NCI-H1436 (cell line): ENCODE measurements at regions not wholly inside any gene's neighbourhood (a gene's known extent, or its start where the extent isn't known, plus 50 kb on each side); places are given as distances from the start of the nearest gene placed in this dataset.
"Not testable (repeated sequence)": the region's sequence is repeated elsewhere in the genome, so short reads cannot be mapped to it uniquely, and the experiment has no call there.

Experiments
- DNase-seq: peaks from one replicate; lab custom pipeline; 2025; lab: John Stamatoyannopoulos, UW

DNA sequence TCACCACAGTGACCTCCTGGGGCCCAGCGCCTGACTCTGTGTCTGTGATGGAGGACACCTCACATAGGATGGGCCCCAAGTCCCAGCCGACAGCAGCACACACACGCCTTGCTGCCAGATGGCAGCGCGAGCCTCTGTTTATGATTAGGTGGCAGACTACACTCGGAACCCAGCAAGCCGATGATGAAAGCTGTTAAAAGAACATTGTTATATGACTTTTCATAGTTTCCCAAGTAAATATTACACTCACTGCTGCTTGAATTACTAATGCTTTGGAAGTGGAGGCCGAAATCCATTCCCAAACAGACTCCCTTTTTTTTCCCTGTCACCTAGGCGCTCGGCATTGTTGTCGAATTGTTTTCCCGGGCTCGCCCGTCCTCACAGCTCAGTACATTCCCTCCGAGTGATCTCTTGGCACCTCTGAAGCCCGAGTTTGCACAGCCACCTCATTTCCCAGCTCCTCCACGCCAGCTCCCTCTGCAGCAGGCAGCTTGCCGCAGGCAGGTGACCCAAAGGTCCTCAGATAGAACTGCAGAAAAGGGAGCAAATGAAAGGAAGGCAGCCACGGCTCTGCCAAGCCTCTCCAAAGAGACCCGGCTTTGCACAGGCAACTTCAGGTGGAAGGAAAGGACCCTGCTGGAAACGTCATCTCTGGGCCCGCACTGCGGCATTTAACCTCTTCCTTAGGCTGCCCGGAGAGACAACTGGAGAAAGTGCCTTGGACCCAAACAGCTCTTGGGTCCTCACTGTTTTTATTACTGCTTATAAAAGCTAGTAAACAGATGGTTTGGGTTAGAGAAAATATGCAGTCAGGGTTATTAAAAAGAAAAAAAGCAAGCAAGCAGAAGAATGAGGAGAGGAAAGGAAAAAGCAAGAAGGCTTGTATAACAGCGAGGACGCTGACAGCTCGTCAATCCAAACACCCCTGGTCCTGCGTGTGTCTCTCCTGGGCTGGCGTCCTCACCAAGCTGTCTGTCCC is 72.2 kb upstream of the SLC25A33 start:
- no peak for DNase-seq

DNA sequence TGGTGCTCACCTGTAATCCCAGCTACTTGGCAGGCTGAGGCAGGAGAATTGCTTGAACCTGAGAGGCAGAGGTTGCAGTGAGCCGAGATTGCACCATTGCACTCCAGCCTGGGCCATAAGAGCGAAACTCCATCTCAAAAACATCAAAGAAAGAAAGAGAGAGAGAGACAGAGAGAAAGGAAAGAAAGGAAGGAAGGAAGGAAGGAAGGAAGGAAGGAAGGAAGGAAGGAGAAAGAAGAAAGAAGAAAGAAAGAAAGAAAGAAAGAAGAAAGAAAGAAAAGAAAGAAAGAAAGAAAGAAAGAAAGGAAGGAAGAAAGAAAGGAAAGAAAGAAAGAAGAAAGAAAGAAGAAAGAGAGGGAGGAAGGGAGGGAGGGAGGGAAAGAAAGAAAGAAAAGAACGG is 69.4 kb upstream of the SLC25A33 start:
- not testable (repeated sequence) for DNase-seq

DNA sequence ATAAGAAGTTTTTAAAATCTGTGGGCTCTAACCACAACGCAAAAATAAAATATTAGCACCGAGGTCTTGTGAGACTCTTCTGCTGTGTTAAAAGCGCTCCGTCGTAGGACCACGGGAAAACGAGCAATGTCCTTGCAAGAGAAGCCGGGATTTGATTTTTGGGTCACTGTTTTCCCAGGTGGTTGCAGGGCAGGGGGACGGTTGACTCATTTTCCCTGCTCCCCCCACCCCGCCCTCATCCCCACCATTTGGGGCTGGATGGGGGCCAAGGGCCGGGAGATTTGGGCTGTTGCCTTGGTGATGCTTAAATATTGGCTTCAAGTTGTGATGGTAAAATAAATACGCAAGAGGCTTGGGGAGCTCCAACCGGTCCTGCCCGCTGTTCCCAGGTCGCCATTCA is 67.6 kb upstream of the SLC25A33 start:
- no peak for DNase-seq

DNA sequence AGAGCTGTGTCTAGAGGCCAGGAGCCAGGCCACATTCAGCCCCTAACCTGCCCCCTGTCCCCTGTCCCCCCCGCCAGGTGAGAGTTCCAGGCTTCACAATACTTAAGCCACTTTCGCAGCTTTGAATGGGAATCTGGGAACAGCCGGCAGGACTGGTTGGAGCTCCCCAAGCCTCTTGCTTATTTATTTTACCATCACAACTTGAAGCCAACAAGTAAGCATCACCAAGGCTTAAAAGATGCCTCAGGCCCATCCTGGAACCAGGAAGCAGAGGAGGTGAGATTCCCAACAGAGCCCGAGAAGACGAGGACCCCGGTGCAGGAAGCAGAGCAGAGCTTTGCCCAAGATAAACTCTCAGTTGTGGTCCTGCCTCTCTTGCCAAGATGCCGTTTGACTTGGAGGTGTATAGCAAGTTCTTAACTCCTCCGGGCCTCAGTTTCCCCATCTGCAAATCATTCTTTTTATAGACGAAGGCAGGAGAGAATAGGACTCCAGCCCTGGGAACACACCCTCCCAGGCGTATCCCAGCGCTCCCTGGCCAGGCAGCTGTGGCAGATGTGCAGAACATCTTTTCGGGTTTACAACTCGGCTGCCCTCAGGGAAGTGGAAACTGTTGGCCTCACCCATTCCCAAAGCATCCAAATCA is 66.8 kb upstream of the SLC25A33 start:
- DNase-seq: no peak

DNA sequence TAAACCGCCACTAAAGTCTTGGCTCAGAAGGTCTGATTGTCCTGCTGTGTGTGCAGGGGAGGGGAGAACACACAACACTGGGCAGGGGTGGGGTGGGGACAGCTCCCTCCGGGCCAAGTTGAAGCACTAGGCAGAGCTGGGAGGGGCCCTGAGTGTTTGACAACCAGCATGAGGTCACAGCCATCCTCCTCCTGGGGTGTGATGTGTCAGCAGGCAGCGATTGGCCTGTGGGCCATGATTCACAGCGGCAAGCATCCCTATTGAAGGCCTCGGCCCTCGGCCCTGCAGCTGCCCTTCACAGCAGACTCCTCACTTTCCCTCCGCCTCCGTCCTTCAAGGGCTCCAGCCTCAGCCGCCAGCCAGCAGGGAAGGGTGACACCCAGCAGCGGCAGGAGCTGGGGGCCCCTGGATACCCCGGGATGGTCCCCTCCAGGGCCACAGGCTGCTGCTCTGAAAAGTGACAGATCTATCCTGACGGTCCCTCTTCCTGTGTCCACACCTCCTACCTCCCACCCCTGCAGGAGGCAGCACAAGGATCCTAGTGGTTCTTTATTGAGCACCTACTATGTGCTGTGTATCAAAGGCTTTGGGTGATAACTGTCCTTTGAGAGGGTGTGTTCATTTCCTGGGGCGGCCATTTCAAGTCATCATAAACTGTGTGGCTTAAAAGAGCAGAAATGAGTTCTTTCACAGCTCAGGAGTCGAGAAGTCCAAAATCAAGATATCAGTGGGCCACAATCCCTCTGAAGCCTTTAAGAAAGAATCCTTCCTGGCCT is 66.0 kb upstream of the SLC25A33 start:
- no peak for DNase-seq

DNA sequence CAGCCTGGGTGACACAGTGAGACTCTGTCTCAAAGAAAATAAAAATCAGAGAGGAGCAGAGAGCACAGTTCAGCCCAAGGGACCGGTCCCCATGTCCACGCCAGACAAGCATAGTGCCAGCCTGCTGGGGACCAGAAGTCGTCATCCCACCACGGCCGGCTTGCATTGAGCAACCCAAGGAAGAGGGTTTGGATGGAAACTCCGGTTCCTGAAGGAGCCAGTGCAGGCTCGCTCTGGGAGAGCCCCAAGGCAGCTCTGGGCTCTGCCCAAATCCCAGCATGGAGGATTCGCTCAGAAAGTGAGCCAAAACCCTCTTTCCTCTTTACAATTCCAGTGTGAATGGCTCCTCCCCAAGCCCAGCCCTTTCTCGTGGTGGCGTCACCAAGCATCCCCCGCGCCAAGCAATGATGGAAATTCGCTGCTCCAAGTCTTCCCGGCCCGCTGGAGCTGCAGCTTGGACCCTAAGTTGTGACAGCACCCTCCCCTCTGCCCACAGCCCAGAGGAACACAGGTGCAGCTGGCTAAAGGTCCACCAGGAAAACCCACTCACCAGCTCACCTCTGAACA is 64.1 kb upstream of the SLC25A33 start:
- DNase-seq: no peak

DNA sequence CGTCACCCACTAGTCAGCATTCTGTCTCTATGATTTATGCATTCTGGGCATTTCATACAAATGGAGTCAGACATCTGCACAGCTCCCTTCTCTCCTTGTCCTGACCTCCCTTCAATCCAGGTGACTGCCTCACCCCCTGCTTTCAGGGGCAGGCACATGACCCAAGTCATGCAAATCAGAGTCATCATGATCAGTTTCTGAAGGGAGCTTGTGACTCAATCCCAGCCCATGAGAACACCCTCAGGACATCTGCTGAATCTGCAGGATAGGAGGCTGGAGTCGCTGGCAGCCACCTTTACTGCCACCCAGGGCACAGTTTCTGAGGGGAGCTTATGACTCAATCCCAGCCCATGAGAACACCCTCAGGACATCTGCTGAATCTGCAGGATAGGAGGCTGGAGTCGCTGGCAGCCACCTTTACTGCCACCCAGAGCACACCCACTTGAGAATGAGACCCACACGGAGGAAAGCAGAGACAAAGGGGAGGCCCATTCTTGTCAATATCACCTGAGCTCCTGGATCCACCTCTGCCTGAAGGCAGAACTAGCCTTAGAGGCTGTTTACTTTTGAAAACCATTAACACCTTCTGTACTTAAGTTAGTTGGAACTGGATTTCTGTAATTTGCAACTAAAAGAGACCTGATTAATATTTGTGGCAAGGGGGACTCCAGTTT is 62.3 kb upstream of the SLC25A33 start:
- DNase-seq: no peak

DNA sequence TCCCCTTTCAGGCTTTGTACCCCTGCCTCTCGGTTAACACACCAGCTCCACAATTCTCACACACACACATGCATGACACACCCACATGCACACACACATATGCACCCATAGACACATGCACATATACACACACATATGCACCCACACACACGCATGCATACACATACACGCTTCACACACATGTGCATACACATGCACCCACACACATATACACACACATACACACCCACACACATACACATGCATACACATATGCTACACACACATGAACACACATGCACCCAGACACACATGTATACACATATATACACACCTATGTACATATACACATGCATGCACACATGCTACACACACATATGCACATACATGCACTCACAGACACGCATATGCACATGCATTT is 61.7 kb upstream of the SLC25A33 start:
- no peak for DNase-seq

DNA sequence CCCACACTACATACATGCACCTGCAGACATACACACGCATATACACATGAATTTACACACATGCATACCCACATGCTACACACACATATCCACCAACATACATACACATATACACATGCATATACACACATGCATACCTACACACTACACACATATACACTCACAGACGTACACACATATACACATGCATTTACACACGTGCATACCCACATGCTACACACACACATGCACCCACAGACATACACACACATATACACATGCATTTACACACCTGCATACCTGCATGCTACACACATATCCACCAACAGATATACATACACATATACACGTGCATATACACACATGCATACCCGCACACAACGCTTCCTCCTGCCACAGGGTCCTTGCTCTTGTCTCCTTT is 61.2 kb upstream of the SLC25A33 start:
- DNase-seq: no peak

DNA sequence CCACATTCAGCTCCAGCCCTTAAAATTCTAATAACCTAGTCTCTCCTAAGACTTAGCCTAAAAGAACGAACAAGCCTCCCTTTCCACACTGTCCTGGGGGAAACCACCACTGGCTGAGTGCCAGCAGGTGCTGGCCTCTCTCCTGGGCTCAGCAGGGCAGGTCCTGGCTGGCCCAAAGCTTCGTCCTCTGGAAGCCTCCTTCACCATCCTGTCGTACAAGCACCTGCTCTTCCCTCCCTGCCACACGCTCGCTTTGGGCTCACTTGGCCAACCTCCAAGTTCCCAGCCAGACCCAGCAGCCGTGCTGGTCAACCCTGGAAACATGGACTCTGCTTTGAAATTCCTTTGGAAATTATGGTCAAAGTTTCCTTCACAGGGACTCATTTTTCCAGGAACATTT is 58.2 kb upstream of the SLC25A33 start:
- DNase-seq: no peak

DNA sequence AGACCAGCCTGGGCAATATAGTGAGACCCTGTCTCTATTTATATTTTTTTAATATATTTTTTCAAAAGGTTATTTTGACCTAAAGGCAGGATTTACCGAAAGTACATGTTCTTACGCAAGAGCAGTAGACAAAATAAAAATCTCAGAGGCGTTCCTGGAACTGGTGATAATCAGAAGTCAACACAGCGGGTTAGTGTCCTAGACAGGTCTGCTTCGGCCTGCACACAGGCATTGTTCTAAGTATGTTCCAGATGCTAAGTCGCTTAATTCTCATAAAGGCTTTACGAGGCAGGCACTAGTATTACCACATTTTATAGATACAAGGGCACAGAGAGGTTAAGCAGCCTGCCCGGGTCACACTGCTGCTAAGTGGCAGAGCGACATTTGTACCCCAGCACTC is 56.9 kb upstream of the SLC25A33 start:
- DNase-seq: no peak

DNA sequence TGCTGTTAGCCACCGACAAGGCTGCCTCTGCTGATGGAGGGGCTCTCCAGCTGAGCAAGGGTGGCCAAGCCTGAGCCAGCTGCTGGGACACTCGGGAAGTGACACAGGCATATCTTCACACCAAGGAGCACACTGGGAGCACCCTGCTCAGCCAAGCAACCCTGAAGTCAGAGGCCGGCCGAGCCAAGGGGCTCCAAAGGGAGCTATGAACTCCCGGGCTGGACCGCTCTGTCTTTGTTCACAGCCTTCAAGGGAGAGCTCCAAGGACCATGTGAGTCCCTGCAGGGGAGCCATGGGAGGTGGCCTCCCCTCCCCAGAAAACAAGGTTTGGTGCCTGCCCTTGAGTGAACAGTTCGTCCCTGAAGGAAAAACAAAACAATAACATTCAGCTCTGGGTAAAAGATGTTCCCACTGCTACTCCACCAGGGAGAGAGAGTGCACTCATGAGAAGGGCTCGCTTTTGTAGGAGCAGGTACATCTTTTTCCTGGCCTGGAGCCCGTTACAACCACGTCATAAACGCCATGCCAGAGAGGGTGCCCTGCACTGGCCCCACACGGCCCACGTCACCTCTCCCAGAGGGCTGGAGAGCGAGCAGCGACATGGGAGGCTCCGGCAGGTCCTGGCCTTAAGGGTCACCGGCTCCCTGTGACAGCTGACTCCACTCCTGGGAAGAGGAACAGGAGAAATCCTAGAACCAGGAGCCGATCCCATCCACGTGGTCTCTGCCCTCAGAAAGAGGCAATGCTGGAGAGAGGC is 56.3 kb upstream of the SLC25A33 start:
- no peak for DNase-seq

DNA sequence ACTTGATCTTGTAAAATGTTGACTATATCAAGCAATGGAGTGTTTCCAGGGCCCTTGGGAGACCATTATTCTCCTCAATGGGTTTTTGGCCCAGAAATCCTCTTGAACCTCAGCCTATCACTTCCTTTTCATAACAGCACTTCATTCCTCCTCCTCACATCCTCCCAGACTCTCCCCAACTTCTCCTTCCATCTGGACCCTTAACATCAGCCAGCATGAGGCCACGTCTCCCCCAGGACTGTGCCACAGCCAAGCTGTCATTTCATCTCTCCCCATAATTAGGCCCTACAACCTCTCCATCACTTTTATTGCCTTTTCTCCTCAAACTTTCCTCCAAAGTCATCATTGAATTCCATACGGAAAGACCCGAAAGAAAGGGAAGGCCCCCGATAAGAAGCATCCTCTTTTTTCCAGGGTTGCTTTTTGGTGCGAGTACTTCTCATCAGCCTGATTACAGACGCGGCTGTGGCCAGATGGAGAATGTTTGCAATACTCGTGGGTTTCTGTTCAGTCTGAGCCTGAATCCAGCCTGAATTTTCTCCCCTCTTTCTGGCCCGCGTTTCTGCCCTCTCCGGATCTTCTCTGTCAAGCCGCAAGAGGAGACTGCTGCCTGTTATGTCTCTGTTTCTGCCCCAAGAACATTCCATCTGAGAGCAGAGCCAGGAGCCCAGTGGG is 52.7 kb upstream of the SLC25A33 start:
- no peak for DNase-seq
